ENCODE measurements at regions not wholly inside any gene's neighbourhood (a gene's known extent, or its start where the extent isn't known, plus 50 kb on each side); places are given as distances from the start of the nearest gene placed in this dataset.

- H3K36me3 ChIP-seq (ENCODE audit: low read depth), result no peaks in the 10 kb centered on the region
- no peak for ATAC-seq
Observed at GRCh38 chr18:1746131-1746530, 825.2 kb downstream of the METTL4 start.

GRCh38 chr18:1751249-1751648 is 820.1 kb downstream of the METTL4 start:
- ATAC-seq, result no peak

More at GRCh38 chr18:1746131-1746530, 825.2 kb downstream of the METTL4 start:
- H3K4me3 ChIP-seq, result no peak overlapping the region
- intact Hi-C loops (cut with DNase I, micrococcal nuclease), result no loop called here
- no peak for TF ChIP-seq CTCF (IDR thresholded peaks at IDR 0.05)
- DNase-seq, result no peak
- H3K4me1 ChIP-seq (ENCODE audit: low read depth), result no peaks in the 10 kb centered on the region
- peaks cover 27% of the 10 kb centered on the region for H3K9me3 ChIP-seq

GRCh38 chr18:1760901-1761300 is 810.4 kb downstream of the METTL4 start:
- intact Hi-C loops (cut with DNase I, micrococcal nuclease), result no loop called here
- no peak for DNase-seq

More at GRCh38 chr18:1751249-1751648, 820.1 kb downstream of the METTL4 start:
- no peaks in the 10 kb centered on the region for H3K4me1 ChIP-seq (ENCODE audit: low read depth)
- TF ChIP-seq CTCF (IDR thresholded peaks at IDR 0.05), result no peak
- H3K9me3 ChIP-seq, result peaks cover 15% of the 10 kb centered on the region
- DNase-seq, result no peak
- H3K4me3 ChIP-seq, result no peak overlapping the region
- no peaks in the 10 kb centered on the region for H3K36me3 ChIP-seq (ENCODE audit: low read depth)
- intact Hi-C loops (cut with DNase I, micrococcal nuclease), result no loop called here

GRCh38 chr18:1774261-1774660 is 797.0 kb downstream of the METTL4 start:
- DNase-seq, result no peak
- no peaks in the 10 kb centered on the region for H3K36me3 ChIP-seq (ENCODE audit: low read depth)
- no peaks in the 10 kb centered on the region for H3K4me1 ChIP-seq (ENCODE audit: low read depth)
- no peak overlapping the region for H3K4me3 ChIP-seq
- TF ChIP-seq CTCF (IDR thresholded peaks at IDR 0.05), result no peak
- H3K9me3 ChIP-seq, result peaks cover 42% of the 10 kb centered on the region
- ATAC-seq, result no peak
- intact Hi-C loops (cut with DNase I, micrococcal nuclease), result no loop called here

More at GRCh38 chr18:1760901-1761300, 810.4 kb downstream of the METTL4 start:
- H3K36me3 ChIP-seq (ENCODE audit: low read depth), result no peaks in the 10 kb centered on the region
- no peaks in the 10 kb centered on the region for H3K4me1 ChIP-seq (ENCODE audit: low read depth)
- no peak overlapping the region for H3K4me3 ChIP-seq
- no peak for ATAC-seq
- TF ChIP-seq CTCF (IDR thresholded peaks at IDR 0.05), result no peak
- peaks cover 23% of the 10 kb centered on the region for H3K9me3 ChIP-seq

GRCh38 chr18:1777843-1778242 is 793.5 kb downstream of the METTL4 start:
- Histone ChIP-seq H3K4me1 (ENCODE audit: low read depth) (no peaks in the 10 kb centered on the region), H3K9me3 (peaks cover 58% of the 10 kb centered on the region), H3K36me3 (ENCODE audit: low read depth) (no peaks in the 10 kb centered on the region), H3K4me3 (no peak overlapping the region)
- ATAC-seq (no peak), DNase-seq (no peak)
- intact Hi-C loops (cut with DNase I, micrococcal nuclease), result no loop called here
- TF ChIP-seq CTCF (IDR thresholded peaks at IDR 0.05), result no peak

Measured in mucosa of descending colon (tissue), 3 donors.